NCI-H446 (cell line): ENCODE measurements at regions not wholly inside any gene's neighbourhood (a gene's known extent, or its start where the extent isn't known, plus 50 kb on each side); places are given as distances from the start of the nearest gene placed in this dataset.
A peak's percentile ranks its signal among the peaks of the same experiment; 100 is the strongest.

Source experiments
- DNase-seq, 2 experiments: peaks; one replicate each; lab custom pipeline; 2025; lab: John Stamatoyannopoulos, UW

- peak in 1 of 2 experiments; percentile 20 for DNase-seq
Observed at GRCh38 chr12:75606151-75606550, 94.7 kb upstream of the KRR1 start.

GRCh38 chr12:75603475-75603874 is 92.1 kb upstream of the KRR1 start:
- DNase-seq = no peak

- DNase-seq = peak in 1 of 2 experiments; percentile 65
Observed at GRCh38 chr12:75602106-75602505, 90.7 kb upstream of the KRR1 start.

- DNase-seq = peak in 1 of 2 experiments; percentile 47
Observed at GRCh38 chr12:75600146-75600545, 88.7 kb upstream of the KRR1 start.

- DNase-seq = peak; percentile 82 to 95
Observed at GRCh38 chr12:75599061-75599460, 87.7 kb upstream of the KRR1 start.

GRCh38 chr12:75596406-75596805 is 85.0 kb upstream of the KRR1 start:
- no peak for DNase-seq

- no peak for DNase-seq
Observed at GRCh38 chr12:75592638-75593335, 81.4 kb upstream of the KRR1 start.

GRCh38 chr12:75592086-75592485 is 80.7 kb upstream of the KRR1 start:
- peak; percentile 78 to 82 for DNase-seq

- DNase-seq = peak; percentile 72 to 78
Observed at GRCh38 chr12:75591628-75592027, 80.2 kb upstream of the KRR1 start.

GRCh38 chr12:75589801-75590200 is 78.4 kb upstream of the KRR1 start:
- DNase-seq = peak in 1 of 2 experiments; percentile 56

GRCh38 chr12:75587340-75588106 is 76.1 kb upstream of the KRR1 start:
- peak in 1 of 2 experiments; percentile 54 for DNase-seq

- peak in 1 of 2 experiments; percentile 41 for DNase-seq
Observed at GRCh38 chr12:75585330-75585729, 73.9 kb upstream of the KRR1 start.

- DNase-seq = no peak
Observed at GRCh38 chr12:75583355-75583754, 71.9 kb upstream of the KRR1 start.

GRCh38 chr12:75581515-75581914 is 70.1 kb upstream of the KRR1 start:
- DNase-seq = peak in 1 of 2 experiments; percentile 29

- DNase-seq = peak in 1 of 2 experiments; percentile 30
Observed at GRCh38 chr12:75579552-75579951, 68.1 kb upstream of the KRR1 start.

GRCh38 chr12:75578546-75578945 is 67.1 kb upstream of the KRR1 start:
- DNase-seq = no peak

- DNase-seq = no peak
Observed at GRCh38 chr12:75577812-75578211, 66.4 kb upstream of the KRR1 start.

GRCh38 chr12:75571656-75572205 is 60.3 kb upstream of the KRR1 start:
- DNase-seq = no peak

GRCh38 chr12:75571204-75571603 is 59.8 kb upstream of the KRR1 start:
- no peak for DNase-seq

- no peak for DNase-seq
Observed at GRCh38 chr12:75568801-75569200, 57.4 kb upstream of the KRR1 start.

- peak in 1 of 2 experiments; percentile 29 for DNase-seq
Observed at GRCh38 chr12:75568393-75568792, 57.0 kb upstream of the KRR1 start.

- DNase-seq = no peak
Observed at GRCh38 chr12:75565795-75566194, 54.4 kb upstream of the KRR1 start.

GRCh38 chr12:75564852-75565251 is 53.4 kb upstream of the KRR1 start:
- no peak for DNase-seq
